Astrocyte of the spinal cord (primary cell): ENCODE measurements at regions not wholly inside any gene's neighbourhood (a gene's known extent, or its start where the extent isn't known, plus 50 kb on each side); places are given as distances from the start of the nearest gene placed in this dataset.

Experiments used
- DNase-seq: peaks from one replicate; pipeline ENCODE4 v3.0.0; 2011; ENCODE audit warnings: low read depth, low spot score
- H3K4me3 ChIP-seq: 2 replicates; pipeline ENCODE4 v1.5.1; 2011; ENCODE audit warnings: low read depth, mild to moderate bottlenecking, low read length, moderate library complexity
- in situ Hi-C: cut with HindIII; loops from 2 replicates; pipeline ENCODE4 v1.10.0; 2017; ENCODE audit warnings: low sequenced_read_pairs
- TF ChIP-seq, protein P1 (sequence below): IDR thresholded peaks from 2 replicates; pipeline ENCODE4 v1.5.1; 2012; ENCODE audit warnings: low read depth, mild to moderate bottlenecking, low read length, inconsistent platforms

DNA sequence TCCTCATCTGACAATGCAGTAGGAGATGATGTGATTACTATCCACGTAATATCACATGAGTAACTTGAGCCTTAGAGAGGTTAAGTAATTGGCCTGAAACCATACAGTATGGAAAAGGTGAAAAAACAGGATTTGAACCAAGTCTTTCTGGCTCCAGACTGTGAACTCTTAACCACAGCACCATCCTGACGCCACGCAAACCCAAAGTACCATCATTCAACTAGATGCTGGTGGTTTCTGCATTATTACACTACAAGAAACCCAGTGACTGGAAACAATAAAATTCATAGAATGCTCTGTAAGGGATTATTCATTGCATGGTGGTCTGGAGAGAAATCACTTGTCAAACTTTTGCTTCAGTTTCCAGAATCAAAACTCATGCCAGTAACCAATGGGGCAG is 90.7 kb downstream of the MAB21L3 start:
- no peak overlapping the region for H3K4me3 ChIP-seq
- in situ Hi-C loops = no loop called here
- TF ChIP-seq, protein P1, sequence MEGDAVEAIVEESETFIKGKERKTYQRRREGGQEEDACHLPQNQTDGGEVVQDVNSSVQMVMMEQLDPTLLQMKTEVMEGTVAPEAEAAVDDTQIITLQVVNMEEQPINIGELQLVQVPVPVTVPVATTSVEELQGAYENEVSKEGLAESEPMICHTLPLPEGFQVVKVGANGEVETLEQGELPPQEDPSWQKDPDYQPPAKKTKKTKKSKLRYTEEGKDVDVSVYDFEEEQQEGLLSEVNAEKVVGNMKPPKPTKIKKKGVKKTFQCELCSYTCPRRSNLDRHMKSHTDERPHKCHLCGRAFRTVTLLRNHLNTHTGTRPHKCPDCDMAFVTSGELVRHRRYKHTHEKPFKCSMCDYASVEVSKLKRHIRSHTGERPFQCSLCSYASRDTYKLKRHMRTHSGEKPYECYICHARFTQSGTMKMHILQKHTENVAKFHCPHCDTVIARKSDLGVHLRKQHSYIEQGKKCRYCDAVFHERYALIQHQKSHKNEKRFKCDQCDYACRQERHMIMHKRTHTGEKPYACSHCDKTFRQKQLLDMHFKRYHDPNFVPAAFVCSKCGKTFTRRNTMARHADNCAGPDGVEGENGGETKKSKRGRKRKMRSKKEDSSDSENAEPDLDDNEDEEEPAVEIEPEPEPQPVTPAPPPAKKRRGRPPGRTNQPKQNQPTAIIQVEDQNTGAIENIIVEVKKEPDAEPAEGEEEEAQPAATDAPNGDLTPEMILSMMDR = no peak
- DNase-seq = no peak

DNA sequence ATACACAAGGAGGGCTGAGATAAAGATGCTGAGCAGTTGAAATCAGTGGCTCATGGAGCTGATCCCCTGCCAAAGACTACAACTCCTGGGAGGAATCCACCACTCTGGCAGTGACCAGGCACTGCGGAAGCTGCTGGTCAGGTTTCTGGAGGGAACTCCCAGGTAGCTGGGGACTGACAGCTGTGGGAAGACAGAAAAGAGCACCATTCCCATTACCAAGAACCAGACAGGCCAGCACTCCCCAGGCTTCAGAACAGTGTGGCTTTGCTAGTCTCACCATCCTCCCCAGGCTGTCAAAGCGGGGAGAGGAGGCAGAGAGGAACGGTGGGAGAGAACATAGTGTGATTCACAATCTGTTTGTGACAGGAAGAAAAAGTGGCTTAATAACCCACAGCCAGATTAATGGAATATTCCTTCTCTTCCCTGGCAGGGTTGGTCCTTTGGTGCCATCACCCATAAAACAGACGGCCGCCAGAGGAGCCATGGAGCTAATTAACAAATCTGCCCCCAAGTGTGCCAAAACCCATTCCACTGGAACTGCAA is 92.1 kb downstream of the MAB21L3 start:
- no peak overlapping the region for H3K4me3 ChIP-seq
- DNase-seq = no peak
- in situ Hi-C loops = no loop called here
- TF ChIP-seq, protein P1 = no peak

DNA sequence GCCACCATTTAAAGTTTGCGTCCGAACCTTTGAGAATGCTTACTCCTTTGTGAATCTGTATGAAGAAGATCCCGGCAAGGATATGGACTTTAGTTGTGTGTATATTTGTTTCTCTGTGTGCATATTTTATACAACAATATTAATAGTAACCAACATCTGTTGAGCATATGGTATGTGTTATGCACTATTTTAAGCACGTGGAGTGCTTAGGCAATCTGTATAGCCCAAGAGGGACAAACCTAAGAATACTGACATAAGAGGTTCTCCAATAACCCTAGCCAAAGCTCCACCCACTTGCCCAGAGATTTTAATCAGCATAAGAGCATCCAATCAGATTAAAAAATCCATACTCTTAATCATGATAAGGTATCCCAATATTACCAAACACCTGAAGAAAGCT is 92.7 kb downstream of the MAB21L3 start:
- DNase-seq = no peak
- in situ Hi-C loops = no loop called here
- no peak overlapping the region for H3K4me3 ChIP-seq
- TF ChIP-seq, protein P1 = no peak

DNA sequence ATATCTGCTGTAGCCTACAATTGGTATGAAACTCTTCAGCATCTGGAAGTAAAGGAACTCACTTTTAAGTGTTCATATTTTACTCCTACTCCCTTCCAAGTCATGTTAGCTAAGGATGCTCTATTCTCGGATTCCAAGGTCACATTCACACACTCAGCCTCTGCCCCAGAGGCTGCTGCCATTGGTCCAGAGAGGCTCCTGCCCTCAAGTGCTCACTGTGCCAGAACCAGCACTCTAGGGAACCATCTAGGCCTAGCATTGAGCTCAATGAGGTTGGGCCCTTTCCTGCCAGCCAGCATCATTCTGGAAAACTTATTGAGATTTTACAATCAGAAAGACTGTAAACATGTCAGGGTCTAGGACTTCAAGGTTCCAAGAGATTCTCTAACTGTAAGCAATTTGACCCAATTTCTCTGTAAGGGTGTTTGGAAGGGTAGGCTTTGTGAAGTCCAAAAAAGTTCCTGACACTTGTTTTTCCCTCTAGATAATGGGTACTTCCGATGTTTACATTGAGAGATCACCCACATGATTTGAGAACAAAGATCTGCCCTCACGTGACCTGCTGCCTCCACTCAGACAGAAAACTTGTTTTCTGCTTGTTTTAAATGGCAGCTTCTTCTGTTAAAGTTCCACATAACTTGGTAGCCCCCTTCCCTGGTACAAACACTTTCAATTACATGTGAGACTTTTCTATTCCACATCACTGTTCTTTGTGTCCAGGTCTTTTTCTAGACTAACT is 94.9 kb downstream of the MAB21L3 start:
- in situ Hi-C loops = no loop called here
- TF ChIP-seq, protein P1 = no peak
- H3K4me3 ChIP-seq = no peak overlapping the region
- no peak for DNase-seq

DNA sequence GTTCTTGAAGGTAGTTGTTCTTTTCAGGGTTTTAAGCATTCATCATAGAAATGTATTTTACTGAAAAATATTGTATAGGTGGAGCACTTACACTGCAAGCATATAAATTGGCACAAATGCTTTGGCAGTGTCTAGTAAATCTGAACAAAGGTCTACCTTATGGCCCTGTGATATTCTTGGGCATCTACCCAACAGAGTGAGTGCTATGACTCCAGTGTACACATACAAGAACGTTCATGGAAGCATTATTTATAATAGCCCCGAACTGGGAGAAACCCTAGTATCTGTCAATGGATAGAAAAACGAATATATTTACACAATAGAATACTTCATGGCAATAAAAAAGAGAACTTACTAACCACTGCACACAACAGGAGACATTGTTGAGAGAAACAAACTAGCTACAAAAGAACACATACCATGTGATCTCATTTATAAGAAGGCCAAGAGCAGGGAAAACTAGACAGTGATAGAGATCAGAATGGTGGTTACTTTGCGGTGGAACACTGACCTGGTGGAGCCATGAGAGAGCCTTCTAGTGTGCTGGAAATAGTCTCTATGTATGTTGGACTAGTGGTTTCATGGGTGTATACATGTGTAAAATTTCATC is 96.0 kb downstream of the MAB21L3 start:
- in situ Hi-C loops = no loop called here
- DNase-seq = no peak
- TF ChIP-seq, protein P1 = no peak
- H3K4me3 ChIP-seq = no peak overlapping the region

DNA sequence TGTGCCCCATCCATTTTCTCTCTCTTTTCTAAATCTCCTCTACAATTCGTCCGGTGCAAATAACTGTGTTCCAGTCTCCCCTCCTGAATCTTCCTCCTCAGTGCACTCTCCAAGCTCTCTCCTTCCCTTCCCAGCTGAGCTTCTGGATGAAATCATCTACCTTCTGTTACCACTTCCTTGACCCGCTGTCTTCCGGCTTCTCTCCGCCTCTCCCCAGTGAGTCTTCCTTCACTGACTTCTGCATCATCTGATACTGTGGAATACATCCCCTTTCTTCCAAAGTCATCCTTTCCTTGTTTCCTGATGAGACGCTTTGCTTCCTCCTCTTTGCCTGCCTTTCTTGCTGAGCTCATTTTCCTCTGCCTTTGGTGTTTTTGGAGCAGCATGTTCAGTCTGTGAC is 96.9 kb downstream of the MAB21L3 start:
- DNase-seq = no peak
- in situ Hi-C loops = no loop called here
- TF ChIP-seq, protein P1 = no peak
- no peak overlapping the region for H3K4me3 ChIP-seq
